Tibial artery (tissue), 4 donors: ENCODE measurements at regions not wholly inside any gene's neighbourhood (a gene's known extent, or its start where the extent isn't known, plus 50 kb on each side); places are given as distances from the start of the nearest gene placed in this dataset.

Experiments
- DNase-seq, 2 donors: peaks; one replicate each; pipeline ENCODE4 v3.0.0-alpha.2; 2019
- H3K27ac ChIP-seq, 2 donors: fragments of 200-600 bp; sonication (generic) in 1 of 2; 1 replicate in 1 of 2; 2 replicates in 1 of 2; pipeline ENCODE4 v1.5.1; 2018 to 2019; ENCODE audit warnings: mild to moderate bottlenecking in 1 of 2
- H3K27me3 ChIP-seq, 2 donors: fragments of 200-600 bp; sonication (generic) in 1 of 2; one replicate each; pipeline versions ENCODE4 v1.5.1 to v1.6.0; 2016 to 2019
- H3K36me3 ChIP-seq, 3 donors: fragments of 200-600 bp; sonication (generic) in 2 of 3; one replicate each; pipeline ENCODE4 v1.5.1; 2016 to 2019; ENCODE audit warnings: mild to moderate bottlenecking in 2 of 3
- H3K4me1 ChIP-seq, 4 donors: fragments of 200-600 bp; sonication (generic) in 2 of 4; 1 replicate in 3 of 4; 2 replicates in 1 of 4; pipeline ENCODE4 v1.5.1; 2016 to 2019
- H3K4me3 ChIP-seq, 2 donors: fragments of 200-600 bp; sonication (generic) in 1 of 2; 1 replicate in 1 of 2; 2 replicates in 1 of 2; pipeline ENCODE4 v1.5.1; 2018 to 2019; ENCODE audit warnings: mild to moderate bottlenecking in 2 of 2
- H3K9me3 ChIP-seq, 3 donors: fragments of 200-600 bp; sonication (generic) in 1 of 3; one replicate each; pipeline ENCODE4 v1.5.1; 2016 to 2019
- intact Hi-C: fragments of 100-400 bp; cut with DNase I; formaldehyde crosslinking; loops from one replicate; pipeline ENCODE4 v1.15.0; 2023; ENCODE audit warnings: low total_unique reads
- TF ChIP-seq, protein P1 (sequence below), 2 experiments: fragments of 200-600 bp in 1 of 2; fragments of 450-650 bp in 1 of 2; IDR thresholded peaks; one replicate each; pipeline ENCODE4 v1.5.1; 2017 to 2019; ENCODE audit warnings: antibody characterized with exemption in 2 of 2, mild to moderate bottlenecking in 1 of 2, moderate library complexity in 1 of 2

DNA sequence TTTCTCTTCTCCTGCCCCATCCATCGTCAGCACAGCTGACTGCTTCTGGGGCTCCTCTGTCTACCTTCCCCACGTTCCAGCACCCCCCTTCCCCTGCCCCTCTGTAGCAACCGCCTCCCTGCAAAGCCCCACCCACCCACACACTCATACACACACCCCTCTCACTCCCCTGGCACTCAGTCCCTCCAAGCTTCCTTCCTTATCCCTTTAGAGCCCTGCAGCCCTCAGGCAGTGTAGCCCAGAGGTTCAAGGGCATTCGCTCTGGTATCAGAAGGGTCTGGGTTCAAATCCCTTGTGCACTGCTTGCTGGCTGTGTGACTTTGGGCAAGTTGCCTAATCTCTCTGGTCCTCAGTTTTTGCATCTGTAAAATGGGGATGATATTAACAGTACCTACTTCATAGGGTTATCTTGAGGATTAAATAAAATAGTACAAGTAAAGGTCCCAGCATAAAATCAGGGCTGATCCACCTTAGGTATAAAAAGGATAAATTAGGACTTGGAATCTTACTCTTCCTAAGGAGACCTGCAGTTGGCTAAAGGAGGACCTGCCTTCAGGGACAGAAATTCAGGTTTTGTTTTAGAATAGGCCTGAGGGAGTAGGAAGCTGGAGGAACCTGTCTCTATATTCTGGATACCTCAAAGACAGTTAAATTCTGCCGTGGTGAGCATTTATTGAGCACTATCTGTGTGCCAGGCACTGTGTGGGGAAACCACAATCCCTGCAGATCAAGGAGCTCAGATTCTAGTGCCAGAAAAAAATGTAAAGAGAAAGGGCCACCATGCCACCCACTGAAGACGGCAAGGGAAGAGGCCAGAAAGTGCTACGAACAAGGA, 94.1 kb downstream of the SNX5 start:
- Histone ChIP-seq H3K27ac (peak overlapping the region; percentile 38 to 47), H3K27me3 (no peaks in the 10 kb centered on the region), H3K4me3 (peak overlapping the region; percentile 3 to 17), H3K9me3 (no peaks in the 10 kb centered on the region), H3K4me1 (peaks cover 4 to 42% (median 33%) of the 10 kb centered on the region in 4 donors), H3K36me3 (no peaks in the 10 kb centered on the region)
- TF ChIP-seq, protein P1, sequence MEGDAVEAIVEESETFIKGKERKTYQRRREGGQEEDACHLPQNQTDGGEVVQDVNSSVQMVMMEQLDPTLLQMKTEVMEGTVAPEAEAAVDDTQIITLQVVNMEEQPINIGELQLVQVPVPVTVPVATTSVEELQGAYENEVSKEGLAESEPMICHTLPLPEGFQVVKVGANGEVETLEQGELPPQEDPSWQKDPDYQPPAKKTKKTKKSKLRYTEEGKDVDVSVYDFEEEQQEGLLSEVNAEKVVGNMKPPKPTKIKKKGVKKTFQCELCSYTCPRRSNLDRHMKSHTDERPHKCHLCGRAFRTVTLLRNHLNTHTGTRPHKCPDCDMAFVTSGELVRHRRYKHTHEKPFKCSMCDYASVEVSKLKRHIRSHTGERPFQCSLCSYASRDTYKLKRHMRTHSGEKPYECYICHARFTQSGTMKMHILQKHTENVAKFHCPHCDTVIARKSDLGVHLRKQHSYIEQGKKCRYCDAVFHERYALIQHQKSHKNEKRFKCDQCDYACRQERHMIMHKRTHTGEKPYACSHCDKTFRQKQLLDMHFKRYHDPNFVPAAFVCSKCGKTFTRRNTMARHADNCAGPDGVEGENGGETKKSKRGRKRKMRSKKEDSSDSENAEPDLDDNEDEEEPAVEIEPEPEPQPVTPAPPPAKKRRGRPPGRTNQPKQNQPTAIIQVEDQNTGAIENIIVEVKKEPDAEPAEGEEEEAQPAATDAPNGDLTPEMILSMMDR (IDR thresholded peaks at IDR 0.05) = no peak
- peak in 1 of 2 donors; percentile 7 for DNase-seq
- intact Hi-C loops = loop anchor here (5.0 kb wide), 1 partner anchor 37 kb away; no protein-coding TSS in a partner anchor

DNA sequence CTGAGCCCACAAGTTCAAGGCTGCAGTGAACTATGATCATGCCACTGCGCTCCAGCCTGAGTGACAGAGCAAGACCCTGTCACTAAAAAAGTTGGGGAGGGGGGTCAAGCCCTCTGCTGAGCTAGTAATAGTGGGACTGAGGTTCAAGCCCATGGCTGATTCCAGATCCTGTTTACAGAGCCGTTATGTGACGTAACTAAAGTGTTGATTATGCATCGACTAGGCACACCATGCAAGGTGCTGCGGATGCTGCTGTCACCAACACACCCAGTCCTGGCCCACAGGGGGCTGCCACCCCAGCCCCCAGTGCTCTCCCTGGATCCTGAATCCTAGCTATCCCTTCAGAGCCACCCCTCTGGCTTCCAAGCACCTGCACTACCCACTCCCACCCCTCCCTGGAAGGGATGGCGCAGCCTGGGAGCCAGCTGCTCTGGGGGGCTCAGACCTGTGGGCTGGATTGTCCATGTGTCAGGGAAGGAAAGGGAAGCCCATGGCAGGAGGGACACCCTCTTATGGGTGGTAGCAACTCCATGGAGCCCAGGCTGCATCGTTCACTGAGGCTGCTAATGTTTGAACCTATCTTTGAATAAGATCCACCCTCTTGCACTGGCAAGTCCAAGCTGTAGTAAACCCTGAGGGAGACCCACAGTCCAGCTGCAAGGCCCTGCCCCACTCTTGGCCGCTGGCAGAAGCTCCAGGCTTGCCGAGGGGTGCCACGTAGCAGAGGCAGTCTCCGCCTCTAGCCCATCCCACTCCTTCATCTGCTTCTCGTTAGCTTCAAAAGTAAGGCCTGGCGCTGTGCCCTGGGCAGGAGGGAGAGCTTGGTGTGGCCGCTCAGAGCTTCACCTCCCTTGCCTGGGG, 95.0 kb downstream of the SNX5 start:
- H3K27me3 ChIP-seq = no peaks in the 10 kb centered on the region
- H3K4me1 ChIP-seq = peaks cover 4 to 42% (median 33%) of the 10 kb centered on the region in 4 donors
- DNase-seq = peak; percentile 91
- no peaks in the 10 kb centered on the region for H3K9me3 ChIP-seq
- TF ChIP-seq, protein P1 (IDR thresholded peaks at IDR 0.05) = no peak
- intact Hi-C loops = loop anchor here (5.0 kb wide), 1 partner anchor 36 kb away; no protein-coding TSS in a partner anchor
- no peaks in the 10 kb centered on the region for H3K36me3 ChIP-seq
- H3K4me3 ChIP-seq = peak overlapping the region; percentile 3 to 17
- H3K27ac ChIP-seq = peak overlapping the region; percentile 38 to 47

DNA sequence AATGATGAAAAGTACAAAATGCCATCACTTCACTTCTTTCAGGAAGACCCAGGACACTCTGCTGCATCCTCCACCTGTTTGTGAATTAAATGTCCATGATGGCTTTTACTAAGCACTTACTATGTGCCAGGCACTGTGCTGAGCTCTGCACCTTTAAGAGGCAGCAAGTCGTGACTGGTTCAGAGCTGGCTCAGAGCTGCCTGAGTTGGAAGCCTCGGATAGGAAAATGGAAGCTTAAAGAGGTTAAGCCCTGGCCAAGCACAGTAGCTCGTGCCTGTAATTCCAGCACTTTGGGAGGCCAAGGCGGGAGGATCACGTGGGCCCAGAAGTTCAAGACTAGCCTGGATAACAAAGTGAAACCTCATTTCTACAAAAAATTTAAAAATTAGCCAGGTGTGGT, 95.6 kb downstream of the SNX5 start:
- DNase-seq = peak; percentile 9 to 52
- TF ChIP-seq, protein P1 (IDR thresholded peaks at IDR 0.05) = no peak
- Histone ChIP-seq H3K4me1 (peaks cover 4 to 42% (median 33%) of the 10 kb centered on the region in 4 donors), H3K27me3 (no peaks in the 10 kb centered on the region), H3K9me3 (no peaks in the 10 kb centered on the region), H3K36me3 (no peaks in the 10 kb centered on the region), H3K4me3 (no peak overlapping the region), H3K27ac (no peak overlapping the region)
- intact Hi-C loops = loop anchor here (5.0 kb wide), 1 partner anchor 36 kb away; no protein-coding TSS in a partner anchor

DNA sequence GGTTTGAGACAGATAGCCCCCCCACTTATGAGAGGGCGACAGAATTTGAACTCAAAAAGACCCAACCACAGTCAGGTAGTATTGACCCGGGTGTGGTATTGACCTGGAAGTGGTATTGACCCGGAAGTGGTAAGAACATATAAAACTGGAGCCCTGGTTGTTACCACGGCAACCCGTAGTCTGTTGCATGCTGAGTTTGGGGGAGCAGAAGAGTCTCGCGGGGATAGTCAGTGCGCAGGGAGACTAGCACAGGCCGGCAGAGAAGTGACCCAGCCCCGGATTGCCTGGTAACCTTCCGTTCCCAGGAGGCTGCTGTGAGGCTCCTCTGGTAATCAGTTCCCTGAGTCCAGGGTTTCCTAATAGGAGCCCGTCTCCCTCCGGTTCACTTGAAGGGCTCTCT, 96.2 kb downstream of the SNX5 start:
- Histone ChIP-seq H3K27me3 (no peaks in the 10 kb centered on the region), H3K36me3 (no peaks in the 10 kb centered on the region), H3K9me3 (no peaks in the 10 kb centered on the region), H3K27ac (no peak overlapping the region), H3K4me1 (peaks cover 4 to 42% (median 33%) of the 10 kb centered on the region in 4 donors), H3K4me3 (no peak overlapping the region)
- DNase-seq = peak in 1 of 2 donors; percentile 43
- TF ChIP-seq, protein P1 (IDR thresholded peaks at IDR 0.05) = no peak
- intact Hi-C loops = loop anchor here (5.0 kb wide), 1 partner anchor 35 kb away; no protein-coding TSS in a partner anchor

DNA sequence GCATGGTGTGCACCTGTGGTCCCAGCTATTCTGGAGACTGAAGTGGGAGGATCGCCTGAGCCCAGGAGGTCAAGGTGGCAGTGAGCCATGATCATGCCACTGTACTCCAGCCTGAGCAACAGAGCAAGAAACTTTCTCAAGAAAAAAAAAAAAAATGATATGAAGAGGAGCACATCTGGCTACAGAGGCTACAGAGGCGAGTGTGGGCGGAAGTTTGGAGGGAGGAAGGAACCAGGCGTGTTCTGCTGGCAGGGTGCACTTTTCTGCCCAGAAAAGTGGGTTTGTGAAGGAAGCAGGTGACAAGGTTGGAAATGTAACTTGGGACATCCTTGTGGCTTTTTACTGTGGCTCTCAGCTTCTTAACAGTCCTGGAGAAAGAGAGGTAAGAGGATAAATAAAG, 96.7 kb downstream of the SNX5 start:
- peak in 1 of 2 donors; percentile 48 for DNase-seq
- peaks cover 4 to 42% (median 33%) of the 10 kb centered on the region in 4 donors for H3K4me1 ChIP-seq
- intact Hi-C loops = loop anchor here (5.0 kb wide), 1 partner anchor 35 kb away; no protein-coding TSS in a partner anchor
- no peaks in the 10 kb centered on the region for H3K27me3 ChIP-seq
- H3K36me3 ChIP-seq = no peaks in the 10 kb centered on the region
- H3K9me3 ChIP-seq = no peaks in the 10 kb centered on the region
- TF ChIP-seq, protein P1 (IDR thresholded peaks at IDR 0.05) = no peak
- H3K4me3 ChIP-seq = no peak overlapping the region
- H3K27ac ChIP-seq = no peak overlapping the region
